Fibroblast of the aortic adventitia (primary cell): ENCODE measurements at regions not wholly inside any gene's neighbourhood (a gene's known extent, or its start where the extent isn't known, plus 50 kb on each side); places are given as distances from the start of the nearest gene placed in this dataset.
"Not testable (repeated sequence)": the region's sequence is repeated elsewhere in the genome, so short reads cannot be mapped to it uniquely, and the experiment has no call there.

Source experiments
- DNase-seq: peaks from one replicate; pipeline ENCODE4 v3.0.0-alpha.2; 2010; ENCODE audit warnings: low read depth
- H3K4me3 ChIP-seq: 2 replicates; pipeline ENCODE4 v1.5.1; 2011; ENCODE audit warnings: low read depth, mild to moderate bottlenecking, control low read depth, low read length, moderate library complexity
- CTCF ChIP-seq: IDR thresholded peaks from 2 replicates; pipeline ENCODE4 v1.5.1; 2011; ENCODE audit warnings: mild to moderate bottlenecking, low read length, control low read depth, inconsistent platforms; ENCODE audit not compliant: insufficient read depth

- no peak for TF ChIP-seq CTCF
- no peak for DNase-seq
- H3K4me3 ChIP-seq = no peak overlapping the region
These were observed 389.8 kb downstream of the SEC14L1 start for GRCh38 chr17:77530591-77530990.

DNA sequence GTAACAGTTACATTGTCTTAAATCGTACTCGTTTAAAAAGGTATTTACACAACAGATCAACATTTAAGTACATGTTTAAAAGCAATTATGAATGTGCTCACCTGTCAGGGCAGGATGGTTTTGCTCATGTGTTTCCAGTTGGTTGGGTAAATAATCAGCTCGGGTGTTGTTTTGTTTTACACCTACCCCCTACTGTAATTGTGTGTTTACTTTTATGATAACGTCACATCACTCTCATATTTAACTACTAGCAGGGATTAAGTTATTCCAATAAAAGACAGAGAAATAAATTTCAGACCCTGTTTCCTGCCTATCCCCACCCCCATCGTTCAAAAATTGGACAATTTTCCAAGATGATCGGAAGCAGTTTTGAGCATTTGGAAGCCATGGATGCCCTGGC is 390.2 kb downstream of the SEC14L1 start:
- TF ChIP-seq CTCF = no peak
- no peak overlapping the region for H3K4me3 ChIP-seq
- no peak for DNase-seq

GRCh38 chr17:77531641-77532040 is 390.9 kb downstream of the SEC14L1 start:
- no peak for DNase-seq
- no peak for TF ChIP-seq CTCF
- H3K4me3 ChIP-seq = no peak overlapping the region

DNA sequence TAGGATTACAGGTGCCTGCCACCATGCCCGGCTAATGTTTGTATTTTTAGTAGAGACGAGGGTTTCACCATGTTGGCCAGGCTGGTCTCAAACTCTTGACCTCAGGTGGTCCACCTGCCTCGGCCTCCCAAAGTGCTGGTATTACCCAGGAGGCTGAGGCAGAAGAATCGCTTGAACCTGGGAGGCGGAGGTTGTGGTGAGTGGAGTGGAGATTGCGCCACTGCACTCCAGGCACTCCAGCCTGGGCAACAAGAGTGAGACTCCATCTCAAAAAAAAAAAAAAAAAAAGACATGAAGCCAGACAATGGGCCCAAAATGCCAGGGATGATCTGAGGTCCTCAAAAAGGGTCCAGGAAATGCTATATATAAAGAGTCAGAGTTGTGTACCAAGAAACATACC is 392.9 kb downstream of the SEC14L1 start:
- not testable (repeated sequence) for H3K4me3 ChIP-seq, DNase-seq

DNA sequence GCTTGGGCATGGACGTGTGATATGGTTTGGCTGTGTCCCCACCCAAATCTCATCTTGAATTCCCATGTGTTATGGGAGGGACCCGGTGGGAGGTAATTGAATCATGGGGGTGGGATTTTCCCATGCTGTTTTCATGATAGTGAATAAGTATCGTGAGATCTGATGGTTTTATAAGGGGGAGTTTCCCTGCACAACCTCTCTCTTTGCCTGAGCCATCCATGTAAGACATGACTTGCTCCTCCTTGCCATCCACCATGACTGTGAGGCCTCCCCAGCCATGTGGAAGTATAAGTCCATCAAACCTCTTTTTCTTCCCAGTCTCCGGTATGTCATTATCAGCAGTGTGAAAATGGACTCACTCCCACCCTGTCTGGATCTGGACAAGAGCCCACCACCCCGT is 393.4 kb downstream of the SEC14L1 start:
- DNase-seq = no peak
- H3K4me3 ChIP-seq = no peak overlapping the region
- no peak for TF ChIP-seq CTCF

GRCh38 chr17:77535435-77535834 is 394.7 kb downstream of the SEC14L1 start:
- TF ChIP-seq CTCF = no peak
- no peak overlapping the region for H3K4me3 ChIP-seq
- no peak for DNase-seq

DNA sequence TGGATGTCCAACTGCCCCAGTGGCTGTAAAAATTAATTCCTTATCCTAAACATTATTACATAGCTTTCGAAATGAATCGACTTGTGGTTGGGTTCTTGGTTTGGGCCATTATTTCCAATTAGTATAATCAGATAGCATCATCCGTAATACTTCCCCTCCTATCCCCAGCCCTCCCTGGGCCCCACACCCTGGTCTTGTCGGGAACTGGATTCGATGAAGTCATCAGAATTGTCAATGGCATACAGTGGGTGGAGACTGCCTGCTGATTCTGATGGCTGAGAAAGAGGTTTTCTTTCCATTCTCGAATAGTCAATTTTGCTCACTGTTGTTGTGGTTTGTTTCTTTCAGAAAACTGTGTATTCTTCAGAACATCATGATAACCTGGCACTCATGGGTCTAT is 395.1 kb downstream of the SEC14L1 start:
- no peak overlapping the region for H3K4me3 ChIP-seq
- no peak for DNase-seq
- no peak for TF ChIP-seq CTCF
